Gastroesophageal sphincter (tissue), 4 donors: ENCODE measurements at regions not wholly inside any gene's neighbourhood (a gene's known extent, or its start where the extent isn't known, plus 50 kb on each side); places are given as distances from the start of the nearest gene placed in this dataset.

ENCODE experiments used
- ATAC-seq: fragments of 150-250 bp; one replicate; pipeline ENCODE4 v1.9.1; 2016; ENCODE audit warnings: mild to moderate bottlenecking, moderate library complexity
- H3K27ac ChIP-seq, 4 donors: fragments of 200-600 bp; sonication (generic) in 3 of 4; 1 replicate in 3 of 4; 2 replicates in 1 of 4; pipeline ENCODE4 v1.5.1; 2016 to 2019
- H3K27me3 ChIP-seq: fragments of 200-600 bp; sonication (generic); one replicate; pipeline ENCODE4 v1.5.1; 2019
- H3K36me3 ChIP-seq, 2 donors: fragments of 200-600 bp; sonication (generic); one replicate each; pipeline ENCODE4 v1.5.1; 2019; ENCODE audit warnings: control low read depth in 1 of 2
- H3K4me1 ChIP-seq, 3 donors: fragments of 200-600 bp; sonication (generic); 1 replicate in 2 of 3; 2 replicates in 1 of 3; pipeline ENCODE4 v1.5.1; 2016 to 2019; ENCODE audit warnings: control low read depth in 2 of 3
- H3K4me3 ChIP-seq, 2 donors: fragments of 200-600 bp; sonication (generic); one replicate each; pipeline ENCODE4 v1.5.1; 2019; ENCODE audit warnings: mild to moderate bottlenecking in 1 of 2, moderate library complexity in 1 of 2
- H3K9me3 ChIP-seq, 3 donors: fragments of 200-600 bp; sonication (generic); one replicate each; pipeline ENCODE4 v1.5.1; 2017 to 2019; ENCODE audit warnings: control low read depth in 2 of 3
- EP300 ChIP-seq: sonication (generic); formaldehyde crosslinking; IDR thresholded peaks from one replicate; pipeline ENCODE4 v1.6.1; 2017; ENCODE audit warnings: antibody characterized with exemption, mild to moderate bottlenecking
- POLR2A ChIP-seq, 2 donors: fragments of 450-650 bp; IDR thresholded peaks; one replicate each; pipeline ENCODE4 v1.6.1; 2017; ENCODE audit warnings: antibody characterized with exemption in 2 of 2, mild to moderate bottlenecking in 2 of 2, moderate library complexity in 1 of 2
- POLR2AphosphoS5 ChIP-seq: sonication (generic); formaldehyde crosslinking; IDR thresholded peaks from one replicate; pipeline ENCODE4 v1.6.1; 2017; ENCODE audit warnings: antibody characterized with exemption
- WGBS, 2 donors: methylation state at CpG; one replicate each; pipeline ENCODE4 v1.1.5; 2018; ENCODE audit warnings: low coverage in 1 of 2; 5-methylcytosine and 5-hydroxymethylcytosine counted together
- TF ChIP-seq, protein P1 (sequence below), 4 experiments: fragments of 200-600 bp in 2 of 4; fragments of 450-650 bp in 2 of 4; sonication (generic) in 1 of 4; IDR thresholded peaks; one replicate each; pipeline ENCODE4 v1.5.1; 2017 to 2019; ENCODE audit warnings: antibody characterized with exemption in 4 of 4, mild to moderate bottlenecking in 2 of 4, moderate library complexity in 2 of 4

DNA sequence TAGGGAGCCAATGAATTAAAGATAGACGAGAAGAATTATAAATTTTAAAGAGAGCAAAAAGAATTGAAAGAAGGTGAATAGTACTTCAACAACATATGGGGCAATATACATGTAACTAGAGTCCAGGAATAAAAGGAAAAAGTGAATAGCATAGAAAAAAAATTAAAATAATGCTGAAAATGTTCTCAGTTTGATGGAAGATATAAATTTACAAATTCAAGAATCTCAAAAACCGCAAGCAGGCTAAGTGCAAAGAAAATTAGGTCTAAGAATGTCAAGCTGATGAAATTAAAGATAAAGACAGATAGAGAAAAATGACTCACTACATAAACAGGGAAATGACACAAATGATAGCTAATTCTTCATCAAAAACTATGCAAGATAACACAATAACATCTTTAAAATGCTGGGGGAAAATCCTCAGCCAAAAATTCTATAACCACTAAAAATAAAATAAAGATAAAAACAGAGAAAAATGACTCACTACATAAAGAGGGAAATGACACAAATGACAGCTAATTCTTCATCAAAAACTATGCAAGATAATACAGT, 326.3 kb downstream of the TBX15 start:
- TF ChIP-seq, protein P1, sequence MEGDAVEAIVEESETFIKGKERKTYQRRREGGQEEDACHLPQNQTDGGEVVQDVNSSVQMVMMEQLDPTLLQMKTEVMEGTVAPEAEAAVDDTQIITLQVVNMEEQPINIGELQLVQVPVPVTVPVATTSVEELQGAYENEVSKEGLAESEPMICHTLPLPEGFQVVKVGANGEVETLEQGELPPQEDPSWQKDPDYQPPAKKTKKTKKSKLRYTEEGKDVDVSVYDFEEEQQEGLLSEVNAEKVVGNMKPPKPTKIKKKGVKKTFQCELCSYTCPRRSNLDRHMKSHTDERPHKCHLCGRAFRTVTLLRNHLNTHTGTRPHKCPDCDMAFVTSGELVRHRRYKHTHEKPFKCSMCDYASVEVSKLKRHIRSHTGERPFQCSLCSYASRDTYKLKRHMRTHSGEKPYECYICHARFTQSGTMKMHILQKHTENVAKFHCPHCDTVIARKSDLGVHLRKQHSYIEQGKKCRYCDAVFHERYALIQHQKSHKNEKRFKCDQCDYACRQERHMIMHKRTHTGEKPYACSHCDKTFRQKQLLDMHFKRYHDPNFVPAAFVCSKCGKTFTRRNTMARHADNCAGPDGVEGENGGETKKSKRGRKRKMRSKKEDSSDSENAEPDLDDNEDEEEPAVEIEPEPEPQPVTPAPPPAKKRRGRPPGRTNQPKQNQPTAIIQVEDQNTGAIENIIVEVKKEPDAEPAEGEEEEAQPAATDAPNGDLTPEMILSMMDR (IDR thresholded peaks at IDR 0.05) = no peak
- TF ChIP-seq POLR2A (IDR thresholded peaks at IDR 0.05) (no peak), EP300 (no peak), POLR2AphosphoS5 (no peak)

DNA sequence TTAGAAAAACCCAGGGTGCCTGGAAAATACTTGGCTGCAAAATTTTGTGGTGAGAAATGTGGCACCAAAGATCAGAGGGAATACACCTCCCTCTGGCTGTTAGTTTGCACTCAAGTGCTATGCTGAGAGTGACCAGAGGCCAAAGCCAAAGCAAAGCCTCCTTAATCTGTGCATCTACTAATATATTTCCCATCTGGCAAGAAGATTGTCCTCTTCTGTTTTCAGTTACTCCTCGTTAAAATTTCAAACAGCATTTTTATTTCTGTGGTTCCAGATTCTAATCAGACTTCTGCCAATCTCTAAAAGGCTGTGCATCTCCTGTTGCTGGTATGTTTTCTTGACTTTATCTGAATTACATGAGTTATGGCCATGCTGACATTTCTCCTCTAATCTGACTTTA, 327.4 kb downstream of the TBX15 start:
- no peak overlapping the region for H3K27ac ChIP-seq
- no peak overlapping the region for H3K4me3 ChIP-seq
- no peaks in the 10 kb centered on the region for H3K36me3 ChIP-seq
- ATAC-seq = no peak
- TF ChIP-seq, protein P1 (IDR thresholded peaks at IDR 0.05) = no peak
- TF ChIP-seq POLR2AphosphoS5 (no peak), POLR2A (IDR thresholded peaks at IDR 0.05) (no peak), EP300 (no peak)
- H3K27me3 ChIP-seq = no peaks in the 10 kb centered on the region
- H3K4me1 ChIP-seq = no peaks in the 10 kb centered on the region
- no peaks in the 10 kb centered on the region for H3K9me3 ChIP-seq
- 19 to 45% methylated on average over 1 of the region's 1 CpG for WGBS, 2 donors

More for the DNA sequence above, 326.3 kb downstream of the TBX15 start:
- no peak for ATAC-seq
- no peak overlapping the region for H3K27ac ChIP-seq
- no peak overlapping the region for H3K4me3 ChIP-seq
- H3K27me3 ChIP-seq = no peaks in the 10 kb centered on the region
- 69 to 90% methylated on average over 2 of the region's 2 CpGs for WGBS, 2 donors
- no peaks in the 10 kb centered on the region for H3K4me1 ChIP-seq
- no peaks in the 10 kb centered on the region for H3K9me3 ChIP-seq
- no peaks in the 10 kb centered on the region for H3K36me3 ChIP-seq

DNA sequence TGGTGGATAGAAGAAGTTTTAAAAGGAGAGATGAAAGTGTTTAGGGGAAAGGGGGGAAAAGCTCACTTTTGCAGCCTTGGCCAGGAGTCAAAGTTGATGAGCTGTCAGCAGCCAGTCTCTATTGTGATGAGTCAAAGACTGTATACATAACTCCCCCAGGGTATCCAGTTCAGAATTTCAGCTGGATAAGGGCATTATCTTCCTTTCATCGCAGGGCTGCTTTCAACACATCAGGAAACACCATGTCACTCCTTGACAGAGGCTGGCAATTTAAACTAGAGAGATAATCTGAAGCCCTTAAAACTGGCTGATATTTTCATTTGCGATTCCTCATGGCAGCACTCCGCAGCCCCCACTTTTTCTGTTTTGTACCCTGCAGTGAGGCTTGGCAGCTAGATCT, 328.5 kb downstream of the TBX15 start:
- Histone ChIP-seq H3K4me3 (no peak overlapping the region), H3K9me3 (no peaks in the 10 kb centered on the region), H3K36me3 (no peaks in the 10 kb centered on the region), H3K27me3 (no peaks in the 10 kb centered on the region), H3K4me1 (no peaks in the 10 kb centered on the region), H3K27ac (no peak overlapping the region)
- no peak for ATAC-seq
- no peak for TF ChIP-seq EP300
- TF ChIP-seq POLR2A (IDR thresholded peaks at IDR 0.05) = no peak
- TF ChIP-seq, protein P1 (IDR thresholded peaks at IDR 0.05) = no peak
- no peak for TF ChIP-seq POLR2AphosphoS5
- 43 to 49% methylated on average over 3 of the region's 3 CpGs for WGBS, 2 donors

DNA sequence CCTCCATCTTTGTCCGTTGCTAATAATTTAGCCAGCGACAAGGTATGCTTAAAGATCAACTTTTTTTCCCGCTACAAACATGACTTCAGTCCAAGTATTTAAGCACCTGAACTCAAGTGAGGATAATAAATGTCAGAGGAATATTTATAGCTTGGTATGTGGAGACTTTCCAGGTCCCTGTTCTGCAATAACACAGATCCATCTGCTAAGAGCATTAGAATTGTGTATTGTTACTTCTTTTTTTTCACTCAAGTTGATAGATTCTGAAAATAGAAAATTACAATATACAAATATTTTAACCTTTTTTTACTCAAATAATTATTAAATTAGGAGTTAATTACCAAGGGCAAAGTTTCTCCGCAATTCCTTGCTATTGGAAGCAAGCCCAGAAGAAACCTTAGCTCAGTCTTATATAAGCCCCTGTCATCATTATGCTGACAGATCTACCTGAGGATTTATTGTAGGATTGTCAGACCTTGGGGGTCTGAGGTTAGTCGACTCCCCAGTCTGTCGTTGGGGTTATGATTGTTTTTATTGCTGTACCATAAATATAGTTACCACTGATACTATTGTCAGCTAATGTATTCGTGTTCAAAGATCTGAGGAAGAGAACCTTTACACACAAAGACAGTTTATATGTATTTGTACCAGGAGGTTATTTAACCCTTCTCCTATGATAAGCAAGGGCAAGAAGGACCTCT, 337.9 kb downstream of the TBX15 start:
- peaks cover 0 to 24% (median 0%) of the 10 kb centered on the region in 3 donors for H3K4me1 ChIP-seq
- TF ChIP-seq POLR2AphosphoS5 (no peak), POLR2A (IDR thresholded peaks at IDR 0.05) (no peak)
- WGBS, 2 donors = 6 to 18% methylated on average over 6 to 7 of the region's 7 CpGs
- no peak for ATAC-seq
- H3K9me3 ChIP-seq = no peaks in the 10 kb centered on the region
- H3K27ac ChIP-seq = peak overlapping the region in 2 of 4 donors; percentile 18 to 37
- H3K4me3 ChIP-seq = no peak overlapping the region
- no peaks in the 10 kb centered on the region for H3K27me3 ChIP-seq
- no peaks in the 10 kb centered on the region for H3K36me3 ChIP-seq

DNA sequence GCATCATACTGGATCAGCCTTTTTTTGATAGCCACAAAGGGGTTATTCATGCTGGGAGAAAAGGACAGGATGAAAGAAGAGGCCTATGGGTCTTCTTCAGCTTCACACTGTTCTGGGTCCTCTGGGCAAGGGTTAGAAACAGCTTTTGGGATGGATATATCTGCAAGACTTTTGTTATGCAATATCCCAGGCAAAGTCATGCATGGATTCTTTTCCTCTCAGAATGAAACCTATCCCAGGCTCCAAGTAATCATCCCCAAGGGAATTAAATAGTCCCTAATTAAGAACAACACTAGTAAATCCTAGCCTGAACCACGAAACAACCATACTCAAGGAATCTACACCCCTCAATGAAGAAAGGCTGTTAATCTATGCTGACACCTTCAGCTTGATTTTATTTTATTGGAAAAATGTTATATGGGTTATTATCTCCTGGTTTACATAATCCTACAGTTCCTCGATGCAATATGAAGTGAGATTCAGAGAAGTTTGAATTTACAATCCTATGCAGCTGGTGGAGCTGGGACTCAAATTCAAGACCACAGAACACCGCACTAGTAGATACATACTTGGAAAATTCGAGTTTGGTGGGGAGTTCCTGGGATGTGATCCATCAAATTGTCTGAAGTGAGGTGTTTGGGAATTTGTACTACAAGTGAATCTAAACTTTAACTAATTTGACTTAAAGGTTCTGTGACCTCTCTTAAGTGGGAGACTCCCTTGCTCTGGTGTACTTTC, 338.6 kb downstream of the TBX15 start:
- Histone ChIP-seq H3K27ac (peak overlapping the region in 2 of 4 donors; percentile 18 to 37), H3K4me1 (peaks cover 0 to 24% (median 0%) of the 10 kb centered on the region in 3 donors), H3K9me3 (no peaks in the 10 kb centered on the region), H3K27me3 (no peaks in the 10 kb centered on the region), H3K4me3 (no peak overlapping the region), H3K36me3 (no peaks in the 10 kb centered on the region)
- no peak for ATAC-seq
- WGBS, 2 donors = 17 to 31% methylated on average over 4 of the region's 4 CpGs
- TF ChIP-seq EP300 (no peak), POLR2A (IDR thresholded peaks at IDR 0.05) (no peak), POLR2AphosphoS5 (no peak)
- TF ChIP-seq, protein P1 (IDR thresholded peaks at IDR 0.05) = no peak
